ENCODE measurements at regions not wholly inside any gene's neighbourhood (a gene's known extent, or its start where the extent isn't known, plus 50 kb on each side); places are given as distances from the start of the nearest gene placed in this dataset.

GRCh38 chr7:26048663-26049062, 103.3 kb upstream of the NFE2L3 start:
- no peak for ATAC-seq
- TF ChIP-seq POLR2AphosphoS5 (IDR thresholded peaks at IDR 0.05) (no peak), EP300 (IDR thresholded peaks at IDR 0.05) (no peak), POLR2A (IDR thresholded peaks at IDR 0.05) (no peak), CTCF (IDR thresholded peaks at IDR 0.05) (no peak)
- WGBS, 2 donors (ENCODE audit: low coverage in 1 of 2), result 83 to 93% methylated on average over 4 to 5 of the region's 5 CpGs
- H3K4me3 ChIP-seq, result no peak overlapping the region
- H3K9me3 ChIP-seq, result peaks cover 0 to 21% (median 0%) of the 10 kb centered on the region in 3 donors
- H3K36me3 ChIP-seq, result no peaks in the 10 kb centered on the region
- no peaks in the 10 kb centered on the region for H3K4me1 ChIP-seq
- peaks cover 17% of the 10 kb centered on the region for H3K27me3 ChIP-seq
- no peak overlapping the region for H3K27ac ChIP-seq

GRCh38 chr7:26049081-26049480, 102.9 kb upstream of the NFE2L3 start:
- peaks cover 17% of the 10 kb centered on the region for H3K27me3 ChIP-seq
- ATAC-seq, result no peak
- no peak overlapping the region for H3K27ac ChIP-seq
- H3K4me3 ChIP-seq, result no peak overlapping the region
- no peaks in the 10 kb centered on the region for H3K4me1 ChIP-seq
- 44 to 83% methylated on average over 1 of the region's 1 CpG for WGBS, 2 donors (ENCODE audit: low coverage in 1 of 2)
- TF ChIP-seq EP300 (IDR thresholded peaks at IDR 0.05) (no peak), POLR2AphosphoS5 (IDR thresholded peaks at IDR 0.05) (no peak), POLR2A (IDR thresholded peaks at IDR 0.05) (no peak), CTCF (IDR thresholded peaks at IDR 0.05) (no peak)
- peaks cover 0 to 21% (median 0%) of the 10 kb centered on the region in 3 donors for H3K9me3 ChIP-seq
- no peaks in the 10 kb centered on the region for H3K36me3 ChIP-seq

- peaks cover 0 to 21% (median 0%) of the 10 kb centered on the region in 3 donors for H3K9me3 ChIP-seq
- peaks cover 25% of the 10 kb centered on the region for H3K27me3 ChIP-seq
- H3K27ac ChIP-seq, result no peak overlapping the region
- no peaks in the 10 kb centered on the region for H3K4me1 ChIP-seq
- no peak for ATAC-seq
- no peak overlapping the region for H3K4me3 ChIP-seq
- no peak for TF ChIP-seq EP300 (IDR thresholded peaks at IDR 0.05)
- TF ChIP-seq CTCF (IDR thresholded peaks at IDR 0.05), result no peak
- no peak for TF ChIP-seq POLR2AphosphoS5 (IDR thresholded peaks at IDR 0.05)
- TF ChIP-seq POLR2A (IDR thresholded peaks at IDR 0.05), result no peak
- no peaks in the 10 kb centered on the region for H3K36me3 ChIP-seq
Observed at GRCh38 chr7:26051021-26051420, 101.0 kb upstream of the NFE2L3 start.

- H3K4me1 ChIP-seq, result no peaks in the 10 kb centered on the region
- H3K27me3 ChIP-seq, result peaks cover 33% of the 10 kb centered on the region
- H3K36me3 ChIP-seq, result no peaks in the 10 kb centered on the region
- TF ChIP-seq EP300 (IDR thresholded peaks at IDR 0.05), result no peak
- no peak for TF ChIP-seq POLR2AphosphoS5 (IDR thresholded peaks at IDR 0.05)
- TF ChIP-seq CTCF (IDR thresholded peaks at IDR 0.05), result no peak
- no peak for TF ChIP-seq POLR2A (IDR thresholded peaks at IDR 0.05)
- no peak for ATAC-seq
- H3K27ac ChIP-seq, result no peak overlapping the region
- peaks cover 0 to 29% (median 0%) of the 10 kb centered on the region in 3 donors for H3K9me3 ChIP-seq
- H3K4me3 ChIP-seq, result no peak overlapping the region
Observed at GRCh38 chr7:26052706-26053105, 99.3 kb upstream of the NFE2L3 start.

DNA sequence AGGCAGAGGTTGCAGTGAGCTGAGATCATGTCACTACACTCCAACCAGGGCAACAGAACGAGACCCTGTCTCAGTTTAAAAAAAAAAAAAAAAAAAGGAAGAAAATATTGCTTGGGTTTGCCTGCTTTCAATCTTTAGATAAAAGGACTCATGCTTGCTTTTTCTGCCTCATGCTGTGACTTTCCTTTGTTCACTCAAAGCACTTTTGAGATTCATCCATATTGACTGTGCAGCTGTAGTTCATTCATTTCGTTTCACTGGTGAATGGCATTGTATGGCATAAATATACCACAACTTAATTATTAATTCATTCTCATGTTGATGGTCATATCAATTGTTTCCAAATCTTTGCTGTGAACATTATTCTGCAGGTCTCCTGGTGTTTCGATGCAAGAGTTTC, 97.6 kb upstream of the NFE2L3 start:
- Histone ChIP-seq H3K9me3 (peaks cover 0 to 29% (median 0%) of the 10 kb centered on the region in 3 donors), H3K4me1 (no peaks in the 10 kb centered on the region), H3K27me3 (peaks cover 38% of the 10 kb centered on the region), H3K4me3 (no peak overlapping the region), H3K27ac (no peak overlapping the region), H3K36me3 (no peaks in the 10 kb centered on the region)
- TF ChIP-seq POLR2AphosphoS5 (IDR thresholded peaks at IDR 0.05), result no peak
- no peak for TF ChIP-seq CTCF (IDR thresholded peaks at IDR 0.05)
- TF ChIP-seq POLR2A (IDR thresholded peaks at IDR 0.05), result no peak
- 83% methylated on average over 3 of the region's 3 CpGs for WGBS, 2 donors (ENCODE audit: low coverage in 1 of 2)
- no peak for ATAC-seq

Data from gastroesophageal sphincter (tissue), 4 donors.